Psoas muscle (tissue), 7 donors: ENCODE measurements at regions not wholly inside any gene's neighbourhood (a gene's known extent, or its start where the extent isn't known, plus 50 kb on each side); places are given as distances from the start of the nearest gene placed in this dataset.

Experiments used
- ATAC-seq, 4 donors: fragments of 200-7000 bp; cut with Tn5 transposase; one replicate each; pipeline ENCODE4 v1.9.1; 2020; ENCODE audit warnings: moderate library complexity in 3 of 4, mild to moderate bottlenecking in 2 of 4
- DNase-seq, 2 donors: peaks; one replicate each; pipeline ENCODE4 v3.0.0-alpha.2; 2020
- H3K27ac ChIP-seq: fragments of 200-600 bp; one replicate; pipeline ENCODE4 v1.8.0; 2022
- H3K27me3 ChIP-seq, 3 donors: fragments of 200-600 bp in 1 of 3; one replicate each; pipeline versions ENCODE4 v1.6.1 to v1.8.0; 2013 to 2022; ENCODE audit warnings: low read length in 2 of 3, mild to moderate bottlenecking in 2 of 3, moderate library complexity in 1 of 3; ENCODE audit not compliant: insufficient read depth in 3 of 3
- H3K36me3 ChIP-seq, 2 donors: fragments of 200-600 bp in 1 of 2; one replicate each; pipeline versions ENCODE4 v1.6.1 to v1.8.0; 2013 to 2022; ENCODE audit warnings: low read depth in 1 of 2, mild to moderate bottlenecking in 1 of 2, moderate library complexity in 1 of 2; ENCODE audit not compliant: insufficient read depth in 1 of 2
- H3K4me1 ChIP-seq: fragments of 200-600 bp; one replicate; pipeline ENCODE4 v1.8.0; 2022
- H3K4me3 ChIP-seq: fragments of 200-600 bp; one replicate; pipeline ENCODE4 v1.8.0; 2022; ENCODE audit warnings: mild to moderate bottlenecking
- H3K9me3 ChIP-seq: fragments of 200-600 bp; one replicate; pipeline ENCODE4 v1.8.0; 2022
- WGBS, 3 donors: extraction: QIAGEN DNeasy Blood & Tissue Kit; methylation state at CpG; one replicate each; pipeline versions ENCODE4 v1.1.6 to v1.1.7; 2013; 5-methylcytosine and 5-hydroxymethylcytosine counted together
- intact Hi-C, 2 donors: fragments of 100-400 bp; cut with DNase I; formaldehyde crosslinking; loops; one replicate each; pipeline versions ENCODE4 v1.11.0 to v1.14.2; 2022
- TF ChIP-seq, protein P1 (sequence below): fragments of 200-600 bp; IDR thresholded peaks from one replicate; pipeline ENCODE4 v1.8.0; 2022; ENCODE audit warnings: antibody characterized with exemption
- donor health status: healthy with polysubstance abuse.
- donor health status: DM: no; HTN: no; CAD: no; lungs with moderate emphysema.
- donor health status: Bipolar disorder and iron deficiency.
- donor health status: healthy.
- donor health status: DM: yes; HTN: yes; CAD: no.
- donor health status: DM: no; HTN: no; CAD: no.
- donor health status: DM: yes; HTN: yes; CAD: no.

DNA sequence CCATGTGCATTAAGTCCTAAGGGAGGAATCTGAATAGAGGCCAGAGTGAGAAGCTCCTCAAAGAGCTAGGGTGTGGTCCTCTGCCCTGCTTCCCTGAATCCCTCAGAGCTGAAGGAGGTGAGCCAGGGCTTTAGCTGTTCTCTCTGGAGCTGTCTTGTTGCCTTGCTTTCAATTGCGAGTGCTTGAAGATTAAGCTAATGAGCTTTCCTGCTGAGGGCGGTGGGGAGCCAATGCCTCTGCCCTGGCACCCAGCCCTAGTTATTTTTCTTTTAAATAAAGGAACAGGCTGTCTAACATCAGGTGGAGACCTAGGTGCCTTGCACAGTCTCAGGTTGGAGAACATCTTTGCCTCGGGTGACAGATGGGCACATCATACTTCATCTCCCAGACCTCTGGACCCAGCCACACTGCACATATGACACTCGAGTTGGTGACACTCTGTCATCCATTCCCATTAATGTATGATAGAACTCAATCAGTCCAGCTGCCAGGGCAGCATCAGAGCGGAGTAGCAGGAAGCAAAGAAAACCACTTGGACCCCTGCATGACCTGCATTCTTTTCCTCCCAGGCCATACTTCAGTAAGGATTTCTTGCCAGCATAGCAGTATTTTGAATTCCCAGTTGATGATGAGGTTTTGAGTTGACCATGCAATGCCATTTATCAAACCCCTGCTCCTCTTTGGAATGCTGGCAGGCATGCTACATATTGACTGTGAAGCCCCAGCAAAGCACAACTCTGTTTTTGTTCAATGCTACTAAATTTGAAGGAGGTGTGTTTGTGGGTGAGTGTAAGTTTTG is 292.7 kb downstream of the RNF144A start:
- intact Hi-C loops = loop anchor here in 1 of 2 donors (10.0 kb wide), 1 partner anchor 1475 kb away; the partner anchor contains the start of gene ID2
- DNase-seq = no peak
- no peak for ATAC-seq

DNA sequence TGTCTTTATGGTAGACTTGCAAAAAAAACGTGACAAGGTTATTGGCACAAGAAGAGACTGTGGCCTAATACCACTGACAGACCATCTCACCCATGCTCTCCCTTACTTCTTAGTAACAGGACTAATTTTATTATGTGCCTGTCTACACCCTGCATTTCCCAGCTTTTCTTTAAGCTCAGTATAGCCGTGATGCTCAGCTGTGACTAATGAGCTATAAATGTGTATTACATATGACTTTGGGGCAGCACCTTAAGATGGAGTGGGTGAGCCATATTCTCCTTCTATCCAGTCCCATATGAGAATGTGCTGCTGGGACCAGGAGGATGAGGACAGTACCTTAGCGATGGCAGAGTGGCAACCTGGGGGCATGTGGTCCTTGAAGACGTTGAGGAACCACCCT is 293.5 kb downstream of the RNF144A start:
- Histone ChIP-seq H3K4me3 (no peak overlapping the region), H3K36me3 (no peaks in the 10 kb centered on the region), H3K27ac (no peak overlapping the region), H3K9me3 (no peaks in the 10 kb centered on the region), H3K4me1 (no peaks in the 10 kb centered on the region), H3K27me3 (no peaks in the 10 kb centered on the region)
- ATAC-seq (no peak), DNase-seq (no peak)
- WGBS, 3 donors = 75 to 79% (median 75%) methylated on average over 4 of the region's 4 CpGs
- TF ChIP-seq, protein P1, sequence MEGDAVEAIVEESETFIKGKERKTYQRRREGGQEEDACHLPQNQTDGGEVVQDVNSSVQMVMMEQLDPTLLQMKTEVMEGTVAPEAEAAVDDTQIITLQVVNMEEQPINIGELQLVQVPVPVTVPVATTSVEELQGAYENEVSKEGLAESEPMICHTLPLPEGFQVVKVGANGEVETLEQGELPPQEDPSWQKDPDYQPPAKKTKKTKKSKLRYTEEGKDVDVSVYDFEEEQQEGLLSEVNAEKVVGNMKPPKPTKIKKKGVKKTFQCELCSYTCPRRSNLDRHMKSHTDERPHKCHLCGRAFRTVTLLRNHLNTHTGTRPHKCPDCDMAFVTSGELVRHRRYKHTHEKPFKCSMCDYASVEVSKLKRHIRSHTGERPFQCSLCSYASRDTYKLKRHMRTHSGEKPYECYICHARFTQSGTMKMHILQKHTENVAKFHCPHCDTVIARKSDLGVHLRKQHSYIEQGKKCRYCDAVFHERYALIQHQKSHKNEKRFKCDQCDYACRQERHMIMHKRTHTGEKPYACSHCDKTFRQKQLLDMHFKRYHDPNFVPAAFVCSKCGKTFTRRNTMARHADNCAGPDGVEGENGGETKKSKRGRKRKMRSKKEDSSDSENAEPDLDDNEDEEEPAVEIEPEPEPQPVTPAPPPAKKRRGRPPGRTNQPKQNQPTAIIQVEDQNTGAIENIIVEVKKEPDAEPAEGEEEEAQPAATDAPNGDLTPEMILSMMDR = no peak
- intact Hi-C loops = no loop called here

More for the DNA sequence above, 292.7 kb downstream of the RNF144A start:
- no peak overlapping the region for H3K4me3 ChIP-seq
- H3K9me3 ChIP-seq = no peaks in the 10 kb centered on the region
- 54 to 66% (median 63%) methylated on average over 5 of the region's 5 CpGs for WGBS, 3 donors
- no peaks in the 10 kb centered on the region for H3K4me1 ChIP-seq
- TF ChIP-seq, protein P1 = no peak
- H3K36me3 ChIP-seq = no peaks in the 10 kb centered on the region
- H3K27me3 ChIP-seq = no peaks in the 10 kb centered on the region
- no peak overlapping the region for H3K27ac ChIP-seq

DNA sequence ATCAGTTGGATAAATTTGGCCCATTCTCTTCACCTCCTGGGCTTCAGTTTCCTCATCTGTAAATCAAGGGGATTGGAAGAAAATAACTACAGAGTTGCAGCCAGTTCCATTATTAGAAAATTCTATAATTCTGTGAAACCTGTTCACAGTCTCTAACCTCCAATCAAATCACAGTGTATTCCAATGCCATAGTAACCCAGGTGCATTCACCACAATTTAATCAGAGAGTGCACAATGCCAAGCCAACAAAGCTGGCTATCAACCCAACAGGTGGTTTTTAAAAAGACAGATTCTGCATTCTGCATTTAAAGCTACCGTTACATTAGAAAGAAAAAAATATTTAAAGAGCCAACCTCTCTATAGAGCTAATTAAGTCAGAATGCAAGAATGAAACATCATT is 308.6 kb downstream of the RNF144A start:
- H3K27ac ChIP-seq = no peak overlapping the region
- H3K9me3 ChIP-seq = peaks cover 6% of the 10 kb centered on the region
- 31 to 46% (median 44%) methylated on average over 1 of the region's 1 CpG for WGBS, 3 donors
- no peaks in the 10 kb centered on the region for H3K36me3 ChIP-seq
- H3K27me3 ChIP-seq = peaks cover 0 to 3% (median 0%) of the 10 kb centered on the region in 3 donors
- H3K4me1 ChIP-seq = no peaks in the 10 kb centered on the region
- ATAC-seq = no peak
- intact Hi-C loops = no loop called here
- no peak for DNase-seq
- TF ChIP-seq, protein P1 = no peak
- no peak overlapping the region for H3K4me3 ChIP-seq

DNA sequence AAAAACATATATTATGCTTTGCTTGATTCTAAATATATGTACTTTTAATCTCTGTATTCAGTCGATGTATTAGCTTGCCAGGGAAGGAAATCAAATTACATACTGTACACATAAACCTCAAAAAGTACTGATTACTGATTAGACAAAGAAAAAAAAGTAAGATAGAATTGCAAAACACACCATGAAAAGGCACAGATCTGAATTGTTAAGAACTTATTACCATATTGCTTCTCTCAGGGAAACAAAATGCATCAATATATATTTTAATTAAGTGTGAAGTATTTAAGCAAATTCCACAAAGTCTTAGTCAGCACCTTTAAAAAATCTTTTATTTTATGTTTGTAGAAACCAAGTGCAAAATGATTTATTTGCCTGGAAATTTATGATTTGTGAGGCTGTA is 309.3 kb downstream of the RNF144A start:
- H3K9me3 ChIP-seq = peaks cover 6% of the 10 kb centered on the region
- intact Hi-C loops = no loop called here
- WGBS, 3 donors = 7 to 10% (median 9%) methylated on average over 1 of the region's 1 CpG
- DNase-seq (no peak), ATAC-seq (no peak)
- no peaks in the 10 kb centered on the region for H3K36me3 ChIP-seq
- no peak overlapping the region for H3K27ac ChIP-seq
- H3K27me3 ChIP-seq = peaks cover 0 to under 1% (median 0%) of the 10 kb centered on the region in 3 donors
- no peak overlapping the region for H3K4me3 ChIP-seq
- no peaks in the 10 kb centered on the region for H3K4me1 ChIP-seq
- TF ChIP-seq, protein P1 = no peak

DNA sequence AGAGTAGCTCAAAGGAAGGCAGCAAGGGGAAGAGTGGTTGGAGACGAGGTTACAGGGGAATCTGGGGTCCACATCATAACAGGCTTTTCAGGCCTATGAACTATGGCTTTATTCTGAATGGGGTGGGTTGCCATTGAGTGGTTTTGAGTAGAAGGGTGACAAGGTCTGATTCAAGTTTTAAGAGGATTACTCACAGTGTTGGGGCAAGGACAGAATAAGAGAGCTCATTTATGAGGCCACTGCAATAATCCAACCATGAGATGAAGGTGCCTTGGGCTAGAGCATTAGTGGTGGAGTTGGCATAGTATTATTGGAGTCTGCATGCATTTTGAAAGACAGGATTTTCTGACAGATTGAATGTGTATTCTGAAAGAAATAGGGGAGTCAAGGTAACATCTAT is 315.9 kb downstream of the RNF144A start:
- Histone ChIP-seq H3K4me1 (no peaks in the 10 kb centered on the region), H3K9me3 (no peaks in the 10 kb centered on the region), H3K36me3 (no peaks in the 10 kb centered on the region), H3K27me3 (no peaks in the 10 kb centered on the region), H3K27ac (no peak overlapping the region), H3K4me3 (no peak overlapping the region)
- TF ChIP-seq, protein P1 = no peak
- ATAC-seq (no peak), DNase-seq (no peak)
- 36 to 52% (median 39%) methylated on average over 1 of the region's 1 CpG for WGBS, 3 donors
- intact Hi-C loops = no loop called here
